ENCODE measurements at regions not wholly inside any gene's neighbourhood (a gene's known extent, or its start where the extent isn't known, plus 50 kb on each side); places are given as distances from the start of the nearest gene placed in this dataset.

- no peak for DNase-seq (ENCODE audit: low read depth in 2 of 2, low spot score in 1 of 2)
Measured at GRCh38 chr6:112795316-112795715, 448.2 kb downstream of the RFPL4B start.

- DNase-seq (ENCODE audit: low read depth in 2 of 2, low spot score in 1 of 2) = no peak
Measured at GRCh38 chr6:112796712-112797111, 449.6 kb downstream of the RFPL4B start.

- no peak for DNase-seq (ENCODE audit: low read depth in 2 of 2, low spot score in 1 of 2)
Measured at GRCh38 chr6:112799889-112800288, 452.8 kb downstream of the RFPL4B start.

DNA sequence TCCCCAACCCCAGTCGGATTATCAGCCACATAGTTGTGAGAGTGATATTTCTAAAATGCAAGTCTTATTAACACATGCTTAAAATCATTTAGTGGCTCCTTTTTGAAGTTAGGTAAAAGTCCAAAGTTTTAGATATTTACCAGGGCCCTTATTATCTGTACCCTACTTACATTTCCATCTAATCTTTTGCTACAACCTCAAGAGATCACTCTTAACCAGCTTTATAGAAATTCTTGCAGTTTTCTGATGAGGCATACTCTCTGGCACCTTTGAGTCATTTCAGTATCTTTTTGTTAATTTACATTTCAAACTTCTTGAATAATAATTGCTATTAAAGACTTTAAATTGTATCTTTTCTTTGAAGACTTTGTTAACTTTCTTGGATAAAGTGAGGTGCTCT is 453.3 kb downstream of the RFPL4B start:
- DNase-seq (ENCODE audit: low read depth in 2 of 2, low spot score in 1 of 2) = no peak

- no peak for DNase-seq (ENCODE audit: low read depth in 2 of 2, low spot score in 1 of 2)
Measured at GRCh38 chr6:112800916-112801315, 453.8 kb downstream of the RFPL4B start.

GRCh38 chr6:112801468-112802080 is 454.4 kb downstream of the RFPL4B start:
- DNase-seq (ENCODE audit: low read depth in 2 of 2, low spot score in 1 of 2) = no peak

- DNase-seq (ENCODE audit: low read depth in 2 of 2, low spot score in 1 of 2) = no peak
Measured at GRCh38 chr6:112802144-112802543, 455.0 kb downstream of the RFPL4B start.

DNA sequence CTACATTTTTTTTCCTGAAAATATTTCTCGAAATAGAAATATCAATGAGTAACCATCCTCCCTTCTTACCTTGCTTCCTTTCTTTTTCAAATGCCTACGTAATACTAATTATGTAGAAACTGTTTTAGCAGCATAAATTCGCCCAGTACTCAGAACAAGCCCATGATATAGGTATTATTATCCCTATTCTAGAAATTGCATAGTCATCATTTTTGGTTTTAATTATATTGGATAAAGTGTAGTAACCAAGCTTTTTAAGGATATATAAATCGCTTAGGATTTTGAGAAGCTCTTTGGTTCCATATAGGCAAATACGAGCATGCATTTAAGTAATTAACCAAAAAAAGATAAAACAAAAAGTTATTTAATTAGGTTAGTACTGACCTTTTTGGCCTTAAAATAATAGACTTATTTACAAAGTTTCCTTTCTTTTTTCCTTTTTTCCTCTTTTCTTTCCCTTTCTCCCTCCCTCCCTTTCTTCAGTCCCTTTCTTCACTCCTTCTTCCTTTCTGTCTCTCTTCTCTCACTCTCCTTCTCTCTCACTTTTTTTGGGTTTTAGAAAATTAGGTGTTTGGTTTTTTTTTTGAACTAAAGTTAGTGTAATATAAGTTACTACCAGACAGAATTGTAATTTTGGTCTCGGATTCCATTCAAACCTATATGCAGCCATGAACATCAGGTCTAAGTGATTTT is 457.7 kb downstream of the RFPL4B start:
- no peak for DNase-seq (ENCODE audit: low read depth in 2 of 2, low spot score in 1 of 2)

- DNase-seq (ENCODE audit: low read depth in 2 of 2, low spot score in 1 of 2) = no peak
Measured at GRCh38 chr6:112806163-112806865, 459.2 kb downstream of the RFPL4B start.

DNA sequence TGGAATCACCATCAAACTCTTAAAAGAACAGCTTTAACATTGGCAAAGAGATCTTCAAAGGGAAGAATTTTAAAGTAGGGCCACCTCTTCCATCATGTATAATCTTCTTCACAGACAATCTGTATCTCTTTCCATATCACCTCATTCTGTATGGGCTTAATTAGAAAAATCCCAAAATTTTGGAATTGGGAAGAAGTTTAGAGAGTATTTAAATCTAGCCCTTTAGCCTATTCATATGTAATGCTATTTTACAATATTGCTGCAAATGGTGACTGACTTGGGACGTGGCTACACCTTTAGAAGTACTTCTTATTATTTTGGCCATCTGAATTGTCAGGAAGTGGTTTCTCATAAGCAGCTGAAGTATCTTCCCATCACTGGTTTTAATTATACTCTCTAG is 474.3 kb downstream of the RFPL4B start:
- no peak for DNase-seq (ENCODE audit: low read depth in 2 of 2, low spot score in 1 of 2)

GRCh38 chr6:112822769-112823168 is 475.6 kb downstream of the RFPL4B start:
- DNase-seq (ENCODE audit: low read depth in 2 of 2, low spot score in 1 of 2) = no peak

DNA sequence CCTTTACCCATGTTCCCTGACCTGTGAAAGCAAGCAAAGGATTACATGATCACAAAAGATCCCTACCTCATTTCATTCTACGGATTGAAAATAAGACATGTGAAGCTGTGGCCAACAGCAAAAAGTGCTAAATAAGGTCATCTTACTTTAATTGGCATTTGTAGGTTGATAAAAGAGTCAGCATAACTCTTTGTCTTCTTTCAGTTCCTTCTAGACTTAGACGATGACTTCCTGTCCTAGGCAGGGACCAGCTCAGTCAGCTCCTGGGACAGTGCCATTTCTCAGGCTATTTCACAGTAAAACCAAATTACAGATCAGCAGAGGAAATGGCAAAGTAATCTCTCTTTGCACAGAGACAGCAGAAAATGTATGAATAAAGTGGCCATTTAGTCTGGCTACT is 480.7 kb downstream of the RFPL4B start:
- no peak for DNase-seq (ENCODE audit: low read depth in 2 of 2, low spot score in 1 of 2)

- no peak for DNase-seq (ENCODE audit: low read depth in 2 of 2, low spot score in 1 of 2)
Measured at GRCh38 chr6:112831022-112831421, 483.9 kb downstream of the RFPL4B start.

DNA sequence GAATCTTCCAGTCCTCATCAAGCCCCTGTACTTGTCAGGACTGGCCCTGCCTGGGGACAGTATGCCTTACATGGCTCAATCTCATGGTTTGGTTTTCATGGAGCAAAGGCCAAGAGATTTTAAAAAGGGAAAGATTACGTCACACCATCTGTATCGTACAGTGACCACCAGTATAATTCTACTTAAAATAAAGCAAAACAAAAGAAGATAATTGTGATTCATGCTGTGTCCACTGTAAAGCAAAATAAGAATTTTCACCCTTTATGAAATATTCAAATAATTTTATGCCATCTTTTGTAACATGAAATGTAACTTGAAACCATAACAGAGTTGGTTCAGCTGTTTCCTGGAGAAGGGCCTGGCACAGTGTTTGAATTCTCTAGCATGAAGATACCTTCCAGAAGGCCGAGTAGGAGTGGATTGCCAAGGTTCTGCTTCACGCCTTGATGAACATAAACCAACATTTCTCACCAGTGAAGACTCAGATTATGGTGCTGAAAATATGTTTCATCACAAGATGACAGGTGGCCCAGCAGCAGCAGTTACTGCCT is 486.5 kb downstream of the RFPL4B start:
- no peak for DNase-seq (ENCODE audit: low read depth in 2 of 2, low spot score in 1 of 2)

- DNase-seq (ENCODE audit: low read depth in 2 of 2, low spot score in 1 of 2) = no peak
Measured at GRCh38 chr6:112835078-112835477, 487.9 kb downstream of the RFPL4B start.

GRCh38 chr6:112839525-112839961 is 492.4 kb downstream of the RFPL4B start:
- DNase-seq (ENCODE audit: low read depth in 2 of 2, low spot score in 1 of 2) = no peak

DNA sequence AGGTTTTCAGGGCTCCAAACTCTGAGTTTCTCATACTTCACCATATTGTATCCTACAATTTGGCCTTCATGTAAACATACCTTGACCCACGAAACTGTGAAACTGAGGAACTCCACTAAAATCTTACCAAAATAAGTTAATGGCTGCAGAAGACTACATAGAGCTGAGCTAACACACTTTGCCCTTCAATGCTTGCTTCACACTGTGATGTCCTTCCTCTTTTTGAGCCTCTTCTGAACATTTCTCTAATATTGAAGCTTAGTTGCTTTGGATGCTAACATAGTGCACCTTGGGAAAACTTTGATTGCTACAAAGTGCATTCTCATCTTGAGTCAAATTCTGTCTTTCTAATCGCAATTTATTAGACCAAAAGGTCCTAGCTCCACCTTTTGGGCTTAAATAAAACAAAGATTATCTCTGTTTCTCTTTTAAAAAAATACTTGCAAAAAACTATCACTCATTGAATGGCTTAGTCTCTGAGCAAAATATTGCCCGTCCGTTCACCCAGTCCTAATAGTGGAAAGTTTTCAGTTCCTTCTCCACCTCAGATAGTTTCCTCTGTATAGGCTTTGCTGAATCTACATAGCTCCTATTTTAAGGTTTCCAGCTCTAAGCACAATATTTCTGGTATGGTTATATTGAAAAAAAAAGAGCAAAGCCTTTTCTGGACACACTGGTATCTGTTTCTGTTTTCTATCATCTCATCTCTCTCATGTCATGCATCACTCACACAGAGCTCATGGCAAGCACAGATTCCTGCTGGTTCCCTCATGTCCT is 494.6 kb downstream of the RFPL4B start:
- no peak for DNase-seq (ENCODE audit: low read depth in 2 of 2, low spot score in 1 of 2)

GRCh38 chr6:112842330-112842685 is 495.2 kb downstream of the RFPL4B start:
- DNase-seq (ENCODE audit: low read depth in 2 of 2, low spot score in 1 of 2) = no peak

DNA sequence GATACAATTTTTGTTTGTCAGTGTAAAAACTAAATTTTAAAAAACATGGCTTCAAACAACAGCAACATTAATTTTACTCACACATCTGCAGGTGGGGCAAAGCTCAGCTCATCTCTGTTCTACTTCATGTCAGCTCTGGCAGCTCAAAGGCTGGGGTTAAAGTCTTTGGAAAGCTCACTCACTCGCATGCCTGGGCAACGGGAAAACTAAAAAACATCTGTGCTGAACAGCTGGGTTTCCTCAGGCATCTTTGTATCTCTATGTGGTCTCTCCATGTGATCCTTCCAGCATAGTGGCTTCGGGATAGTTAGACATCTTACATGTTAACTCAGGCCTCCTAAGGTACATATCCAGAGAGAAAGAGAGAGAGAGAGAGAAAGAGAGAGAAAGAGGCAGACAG is 499.6 kb downstream of the RFPL4B start:
- DNase-seq (ENCODE audit: low read depth in 2 of 2, low spot score in 1 of 2) = no peak

DNA sequence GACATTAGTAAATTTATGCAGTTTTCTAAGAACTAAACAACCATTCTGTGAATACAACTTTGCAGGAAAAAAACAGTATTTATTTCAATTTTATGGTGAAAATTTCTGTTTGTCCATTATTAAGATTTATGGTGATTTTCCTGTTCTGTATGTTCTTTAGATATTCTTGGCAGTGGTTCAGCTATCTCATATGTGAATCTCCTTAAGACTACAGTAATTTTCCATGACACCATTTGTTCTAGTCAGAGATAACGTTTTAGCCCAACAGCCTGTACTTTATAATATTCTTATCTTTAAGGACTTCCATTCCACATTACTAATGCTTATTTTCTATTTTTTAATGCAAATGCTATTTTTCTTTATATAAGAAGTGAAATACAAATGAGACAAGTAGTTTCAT is 504.0 kb downstream of the RFPL4B start:
- no peak for DNase-seq (ENCODE audit: low read depth in 2 of 2, low spot score in 1 of 2)

GRCh38 chr6:112853162-112853561 is 506.0 kb downstream of the RFPL4B start:
- DNase-seq (ENCODE audit: low read depth in 2 of 2, low spot score in 1 of 2) = no peak

All from stimulated activated CD8-positive, alpha-beta memory T cell treated with anti-CD3 and anti-CD28 coated beads, Interleukin-4, amount 100 ng/mL, for 4 hours (primary cell).